GM18511 (cell line): ENCODE measurements at regions not wholly inside any gene's neighbourhood (a gene's known extent, or its start where the extent isn't known, plus 50 kb on each side); places are given as distances from the start of the nearest gene placed in this dataset.
A peak's percentile ranks its signal among the peaks of the same experiment; 100 is the strongest.
"Not testable (repeated sequence)": the region's sequence is repeated elsewhere in the genome, so short reads cannot be mapped to it uniquely, and the experiment has no call there.

ENCODE experiments used
- ATAC-seq: cut with Tn5 transposase; IDR thresholded peaks from one replicate; pipeline ENCODE4 v1.9.1; 2021; ENCODE audit warnings: mild to moderate bottlenecking, moderate library complexity; ENCODE audit not compliant: unreplicated experiment

DNA sequence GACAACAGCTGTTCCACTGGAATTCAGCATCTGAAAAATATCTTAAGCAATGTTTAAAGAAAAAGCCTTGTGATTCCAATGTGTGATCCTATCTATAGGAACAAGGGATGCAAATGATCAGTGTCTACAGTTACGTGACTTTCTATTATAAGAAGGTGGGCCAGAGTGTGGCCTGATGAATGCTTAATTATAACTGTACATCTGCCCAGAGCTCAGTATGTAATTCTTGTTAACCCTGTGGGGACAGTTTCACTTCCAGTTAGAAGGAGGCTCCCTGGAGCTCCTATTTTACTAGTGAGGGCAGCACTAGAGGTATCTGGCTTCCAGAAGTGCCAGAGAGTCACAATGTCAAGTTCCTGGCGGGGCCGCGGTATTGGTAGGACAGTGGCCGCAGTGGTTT lies 288.5 kb downstream of the USP46 start:
- no peak for ATAC-seq

DNA sequence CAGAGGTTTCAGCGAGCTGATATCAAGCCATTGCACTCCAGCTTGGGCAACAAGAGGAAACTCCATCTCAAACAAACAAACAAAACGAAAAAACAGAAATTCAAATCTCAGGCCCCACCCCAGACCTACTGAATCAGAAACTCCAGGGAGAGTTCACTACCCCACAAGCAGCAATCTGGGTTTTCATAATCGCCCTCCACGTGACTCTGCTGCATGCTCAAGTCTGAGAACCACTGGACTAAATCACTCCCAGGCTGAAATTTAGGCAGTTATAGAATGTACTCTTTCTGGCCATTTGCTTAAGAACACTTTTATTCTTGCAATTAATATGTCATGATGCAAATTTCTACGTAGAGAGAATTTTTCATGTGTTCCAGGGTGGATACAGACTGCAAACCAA lies 287.3 kb downstream of the USP46 start:
- no peak for ATAC-seq

DNA sequence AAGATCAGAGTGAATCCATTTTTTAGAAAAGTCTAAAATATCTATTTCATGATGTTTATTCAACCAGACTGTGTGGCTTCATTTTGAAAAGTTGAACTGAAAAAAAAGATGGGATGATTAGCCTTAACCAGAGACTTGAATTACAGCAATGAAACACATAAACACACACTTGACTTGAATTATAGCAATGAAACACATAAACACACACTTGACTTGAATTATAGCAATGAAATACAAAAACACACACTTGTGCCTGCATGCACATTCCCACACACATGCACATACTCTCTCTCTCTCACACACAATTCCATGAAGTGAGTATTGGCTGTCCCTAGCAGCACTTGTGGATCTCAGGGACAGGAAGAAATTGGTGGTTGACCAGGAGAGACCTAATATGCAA lies 286.8 kb downstream of the USP46 start:
- no peak for ATAC-seq

DNA sequence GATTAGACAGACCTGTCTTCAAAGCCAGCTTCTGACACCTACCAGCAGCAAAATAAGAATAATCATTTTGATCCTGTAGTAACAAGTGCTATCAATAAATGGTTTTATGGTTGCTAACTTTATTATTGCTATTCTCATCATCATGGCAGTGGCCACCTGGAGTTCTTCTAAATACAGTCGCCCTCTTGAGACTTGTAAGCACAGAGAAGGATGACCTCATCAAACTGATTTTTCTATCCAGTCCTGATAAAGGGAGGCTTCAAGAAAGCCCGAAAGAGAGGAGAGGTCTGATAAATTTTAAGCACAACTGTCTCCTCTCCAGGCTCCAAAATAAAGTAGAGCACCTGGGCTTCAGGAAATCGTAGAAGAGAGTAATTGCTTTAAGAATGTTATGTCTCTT lies 286.4 kb downstream of the USP46 start:
- ATAC-seq: no peak

DNA sequence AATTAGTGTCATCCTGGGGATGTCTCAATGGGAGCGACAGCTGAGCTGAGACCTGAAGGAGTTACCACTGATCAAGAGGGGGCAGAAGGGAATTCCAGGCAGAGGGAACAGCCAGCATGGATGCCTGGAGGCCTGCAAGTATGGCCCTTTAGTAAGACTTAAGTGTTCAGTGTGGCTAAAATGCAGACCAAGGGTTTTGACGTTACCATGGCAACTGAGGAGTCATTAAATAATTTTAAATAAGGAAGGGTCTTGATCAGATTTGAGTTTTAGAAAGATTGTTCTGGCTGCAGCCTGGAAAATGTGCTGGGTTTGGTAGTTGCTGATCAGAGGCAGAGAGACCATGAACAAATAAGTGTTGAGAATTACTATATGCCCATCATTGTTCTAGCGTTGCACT lies 285.5 kb downstream of the USP46 start:
- ATAC-seq: no peak

DNA sequence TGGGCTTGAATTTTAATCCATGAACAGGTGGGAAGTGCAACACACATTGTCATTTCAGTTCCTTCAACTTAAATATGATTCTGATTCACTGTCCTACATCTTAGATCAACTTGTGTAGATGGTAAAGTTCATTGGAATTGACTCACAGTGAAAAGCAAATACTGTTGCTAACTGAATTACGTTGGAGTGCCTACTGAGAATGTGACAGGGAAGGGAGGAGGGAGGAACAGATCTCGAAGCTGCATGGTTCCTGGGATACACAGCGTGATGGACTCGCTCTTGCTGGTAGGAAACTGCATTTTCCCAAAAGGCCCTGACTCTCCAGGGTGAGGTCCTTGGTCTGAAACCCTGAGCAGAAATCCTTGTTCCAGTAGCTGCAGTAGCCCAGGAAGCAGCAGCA lies 284.2 kb downstream of the USP46 start:
- ATAC-seq: no peak

DNA sequence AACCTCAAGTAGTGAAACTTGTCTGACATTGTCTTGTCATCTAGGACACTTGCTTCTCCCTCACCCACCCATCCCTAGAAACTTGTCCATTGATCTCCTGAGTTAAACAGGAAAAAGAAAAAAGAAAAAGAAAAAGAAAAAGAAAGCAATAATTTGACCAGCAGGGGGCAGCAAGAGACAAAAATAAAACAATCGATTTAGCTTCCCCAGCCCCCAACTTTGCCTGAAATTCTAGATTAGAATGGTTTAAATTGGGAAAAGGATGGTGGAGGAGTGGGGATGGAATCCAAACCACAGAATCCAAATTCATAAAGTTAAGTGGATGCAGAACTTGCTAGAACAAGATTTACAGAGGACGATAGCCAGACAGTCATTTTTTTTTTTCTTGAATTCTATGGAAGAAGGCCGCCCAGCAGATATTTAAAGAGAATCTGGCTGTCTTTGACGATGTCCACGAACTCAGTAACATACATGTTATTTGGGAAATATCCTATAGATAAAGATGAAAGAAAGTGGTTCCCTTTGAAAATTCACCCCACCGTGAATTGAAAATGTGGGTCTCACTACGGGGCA lies 282.9 kb downstream of the USP46 start:
- no peak for ATAC-seq

DNA sequence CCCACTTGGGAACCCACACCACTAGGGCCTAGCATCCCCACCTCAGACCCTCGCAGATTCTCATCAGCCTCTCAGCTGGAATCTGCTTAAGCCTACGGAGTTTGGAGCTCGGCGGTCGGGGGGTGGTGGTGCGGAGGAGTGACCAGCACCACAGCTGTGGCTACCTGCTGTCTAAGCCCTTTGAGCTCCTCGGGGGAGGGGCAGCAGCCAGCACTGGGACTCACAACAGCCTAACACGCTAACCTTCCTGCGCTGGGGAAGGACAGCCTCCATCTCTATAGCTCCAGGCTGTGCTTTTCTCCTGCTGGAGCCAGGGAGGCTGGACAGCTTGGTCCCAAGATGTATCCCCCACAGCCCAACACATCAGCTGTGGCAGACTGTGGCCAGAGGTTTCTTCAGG lies 281.5 kb downstream of the USP46 start:
- ATAC-seq: no peak

DNA sequence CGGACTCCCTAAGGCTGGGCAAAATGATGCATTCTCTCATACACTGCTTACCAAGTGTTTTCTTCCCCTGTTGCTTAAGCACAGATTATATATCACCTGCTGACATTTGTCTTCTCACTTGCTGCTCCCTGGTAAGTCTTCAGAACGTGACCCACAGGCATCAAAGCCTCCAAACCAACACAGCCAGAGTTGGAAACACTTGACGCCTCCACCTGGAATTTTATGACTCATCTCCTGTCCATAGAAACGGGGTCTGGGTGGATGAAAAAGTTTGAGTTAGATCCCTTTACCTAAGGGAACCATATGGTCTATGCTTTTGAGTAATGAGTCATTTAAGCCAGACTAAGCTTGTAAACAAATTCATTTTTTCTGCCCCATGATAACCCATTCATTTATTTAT lies 251.6 kb downstream of the USP46 start:
- no peak for ATAC-seq

DNA sequence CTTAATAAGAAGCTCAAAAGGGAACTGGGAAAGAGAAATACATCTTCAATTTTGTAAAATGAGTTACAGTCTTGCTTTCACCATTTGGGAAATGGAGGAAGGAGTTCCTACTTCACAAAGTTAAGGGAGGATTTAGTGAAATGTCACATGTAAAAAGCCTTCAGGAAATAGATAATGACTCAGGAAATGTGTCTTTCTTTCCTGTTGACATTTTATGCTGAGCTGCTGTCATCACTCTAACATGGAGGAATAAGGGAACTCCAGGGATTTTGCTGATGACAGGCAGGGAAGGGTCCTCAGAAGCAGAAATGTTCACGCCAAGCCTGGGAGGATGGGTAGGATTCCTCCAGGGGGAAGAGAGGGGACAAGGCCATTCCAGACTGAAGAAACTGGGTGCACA lies 251.1 kb downstream of the USP46 start:
- ATAC-seq: no peak

DNA sequence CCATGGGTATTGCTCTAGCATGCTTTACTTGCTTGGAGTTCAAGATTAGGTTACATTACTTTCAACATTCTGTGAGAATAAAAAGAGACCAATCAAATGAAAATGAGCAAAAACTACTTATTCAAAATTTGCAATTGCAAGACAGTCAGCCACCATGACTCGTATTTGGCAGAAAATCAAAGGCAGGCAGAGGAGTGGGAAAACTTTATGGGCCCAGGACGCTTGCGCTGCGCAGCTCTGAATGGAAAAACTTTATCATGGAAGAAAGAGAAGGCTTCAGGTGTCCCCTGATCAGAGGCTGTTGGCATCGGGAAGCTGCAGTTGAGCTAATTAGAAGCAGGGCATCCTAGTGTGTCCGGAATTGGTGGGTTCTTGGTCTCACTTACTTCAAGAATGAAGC lies 250.6 kb downstream of the USP46 start:
- no peak for ATAC-seq

DNA sequence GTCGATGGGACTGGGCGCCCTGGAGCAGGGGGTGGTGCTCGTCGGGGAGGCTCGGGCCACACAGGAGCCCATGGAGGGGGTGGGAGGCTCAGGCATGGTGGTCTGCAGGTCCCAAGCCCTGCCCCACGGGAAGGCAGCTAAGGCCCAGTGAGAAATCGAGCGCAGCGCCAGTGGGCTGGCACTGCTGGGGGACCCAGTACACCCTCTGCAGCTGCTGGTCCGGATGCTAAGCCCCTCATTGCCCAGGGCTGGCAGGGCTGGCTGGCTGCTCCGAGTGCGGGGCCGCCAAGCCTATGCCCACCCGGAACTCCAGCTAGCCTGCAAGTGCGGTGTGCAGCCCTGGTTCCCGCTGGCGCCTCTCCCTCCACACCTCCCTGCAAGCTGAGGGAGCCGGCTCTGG lies 249.3 kb downstream of the USP46 start:
- ATAC-seq: not testable (repeated sequence)

DNA sequence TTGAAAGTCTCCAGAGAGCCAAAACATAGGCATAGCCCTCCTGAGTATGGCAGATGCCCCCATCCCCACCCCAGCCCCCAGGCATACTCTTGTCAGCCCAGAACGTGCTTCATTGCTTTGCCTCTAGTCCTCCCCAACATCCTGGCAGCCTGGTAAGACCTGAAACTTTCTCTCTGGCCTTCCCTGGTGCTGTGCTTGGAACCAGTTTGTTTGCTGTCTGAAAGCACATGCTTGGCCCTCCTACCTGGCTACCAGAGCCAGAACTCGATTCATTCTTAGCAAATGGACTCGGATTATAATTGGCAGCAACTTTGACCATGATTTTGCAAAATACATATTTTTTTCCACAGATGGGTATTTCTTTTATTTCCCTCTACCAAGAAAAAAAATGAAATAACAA lies 248.1 kb downstream of the USP46 start:
- no peak for ATAC-seq

DNA sequence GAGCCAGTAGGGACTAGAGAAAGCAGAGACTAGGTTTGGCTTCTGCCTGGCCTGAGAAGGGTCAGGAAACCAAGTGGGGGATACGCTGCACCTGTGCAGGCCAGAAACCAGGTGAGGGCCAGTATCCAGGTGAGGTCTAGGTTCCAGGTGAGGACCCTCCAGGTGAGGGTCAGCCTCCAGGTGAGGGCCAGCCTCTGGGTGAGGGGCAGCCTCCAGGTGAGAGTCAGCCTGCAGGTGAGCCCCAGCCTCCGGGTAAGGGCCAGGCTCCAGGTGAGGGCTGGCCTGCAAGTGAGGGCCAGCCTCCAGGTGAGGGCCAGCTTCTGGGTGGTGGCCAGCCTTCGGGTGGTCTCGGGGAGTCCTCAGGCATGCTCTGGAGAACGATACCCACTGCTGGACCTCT lies 238.8 kb downstream of the USP46 start:
- ATAC-seq: no peak

DNA sequence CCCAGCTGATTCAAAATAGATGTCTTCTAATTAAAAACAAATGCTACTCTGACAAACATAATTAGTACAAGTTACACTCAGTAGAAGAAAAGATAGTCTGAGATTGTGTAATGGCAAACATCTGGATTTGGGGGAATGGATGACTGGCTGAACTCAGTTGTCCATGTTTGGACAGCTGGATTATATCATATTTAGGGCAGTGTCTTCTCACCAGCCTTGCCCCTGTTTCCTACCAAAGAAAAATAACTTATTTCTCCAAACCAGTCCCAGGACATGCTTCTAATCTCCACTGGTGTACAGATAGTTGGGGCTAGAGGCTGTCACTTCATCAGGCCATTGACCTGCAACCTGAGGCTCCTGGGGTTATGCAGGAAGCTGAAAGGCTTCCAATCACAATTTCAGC lies 237.3 kb downstream of the USP46 start:
- ATAC-seq: no peak

DNA sequence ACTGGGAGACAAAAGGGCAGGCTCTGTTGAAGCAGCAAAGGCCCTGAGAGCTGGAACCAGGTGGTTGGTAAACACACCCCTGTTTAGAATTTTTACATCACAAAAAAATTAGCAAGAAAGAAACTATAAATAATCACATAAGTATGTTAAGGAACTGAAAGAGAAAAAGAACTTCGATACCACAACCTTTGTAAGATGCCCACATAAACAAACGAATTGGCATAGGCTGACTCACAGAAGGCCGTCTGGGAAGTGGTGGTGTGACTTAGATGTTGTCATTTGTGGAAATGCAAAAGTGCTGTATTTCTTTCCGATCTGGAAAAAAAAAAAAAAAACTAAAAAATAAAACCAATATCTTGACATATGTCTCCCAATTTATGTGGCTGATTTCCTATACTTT lies 235.1 kb downstream of the USP46 start:
- ATAC-seq: peak; percentile 65

DNA sequence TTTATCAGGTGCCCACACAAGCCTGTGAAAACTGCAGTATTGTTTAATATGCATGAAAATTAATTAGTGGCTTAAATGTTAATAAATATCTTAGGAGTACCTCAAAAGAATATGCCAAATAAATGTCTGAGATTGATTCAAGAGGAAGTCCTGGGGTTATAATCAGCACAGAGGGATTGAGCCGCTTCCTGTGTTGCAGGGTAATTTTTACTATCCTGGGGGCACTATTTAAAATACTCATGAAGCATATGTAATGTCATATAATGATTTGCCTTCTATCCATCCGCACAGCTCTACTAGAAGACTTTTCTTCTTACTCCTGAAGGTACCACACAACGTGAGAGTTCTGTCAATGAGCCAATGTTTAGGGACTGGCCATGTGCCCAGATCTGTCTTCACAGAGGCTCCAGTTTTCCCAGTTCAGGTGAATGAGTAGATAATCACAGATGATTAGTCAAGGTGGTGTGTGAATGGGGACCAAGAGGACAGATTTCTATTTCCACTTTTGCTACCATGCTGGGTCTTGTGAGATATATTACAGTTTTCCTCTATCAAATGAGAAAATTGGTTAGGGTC lies 233.3 kb downstream of the USP46 start:
- no peak for ATAC-seq

DNA sequence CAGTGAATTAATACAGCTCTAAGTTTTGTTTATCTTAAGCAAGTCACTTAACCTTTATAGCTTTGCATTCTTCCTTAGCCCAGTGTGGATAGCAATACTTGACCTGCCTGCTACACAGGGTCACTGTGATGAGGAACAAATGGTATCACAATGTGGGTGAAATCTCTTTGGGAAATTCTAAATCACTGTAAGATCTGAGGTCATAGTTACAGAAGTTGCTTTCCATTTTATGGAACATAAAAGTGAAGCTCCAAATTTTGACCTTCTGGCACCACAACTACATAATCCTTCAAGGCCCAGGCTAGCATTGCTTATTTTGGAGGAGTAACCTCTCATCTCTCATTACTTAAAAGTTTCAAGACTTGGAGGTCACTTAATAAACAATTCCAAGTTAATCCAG lies 227.7 kb downstream of the USP46 start:
- no peak for ATAC-seq

DNA sequence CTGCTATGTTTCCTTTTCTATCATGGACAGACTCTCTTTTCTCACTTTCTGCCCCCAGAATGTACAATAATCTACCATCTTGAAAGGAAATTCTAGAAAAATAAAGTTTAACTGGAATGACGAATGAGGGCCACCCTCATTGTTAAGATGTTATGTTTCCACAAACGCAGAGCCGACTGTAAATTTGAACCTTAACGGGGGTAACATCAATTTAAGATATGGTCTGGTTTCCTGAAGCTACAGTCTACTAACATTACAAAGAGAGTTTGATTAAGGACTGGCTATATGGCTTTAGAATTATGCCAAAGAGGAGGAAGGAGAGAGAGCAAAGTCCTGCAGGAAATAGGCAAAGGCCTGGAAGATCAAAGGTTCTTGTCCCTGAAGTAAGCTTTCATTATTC lies 227.2 kb downstream of the USP46 start:
- ATAC-seq: no peak

DNA sequence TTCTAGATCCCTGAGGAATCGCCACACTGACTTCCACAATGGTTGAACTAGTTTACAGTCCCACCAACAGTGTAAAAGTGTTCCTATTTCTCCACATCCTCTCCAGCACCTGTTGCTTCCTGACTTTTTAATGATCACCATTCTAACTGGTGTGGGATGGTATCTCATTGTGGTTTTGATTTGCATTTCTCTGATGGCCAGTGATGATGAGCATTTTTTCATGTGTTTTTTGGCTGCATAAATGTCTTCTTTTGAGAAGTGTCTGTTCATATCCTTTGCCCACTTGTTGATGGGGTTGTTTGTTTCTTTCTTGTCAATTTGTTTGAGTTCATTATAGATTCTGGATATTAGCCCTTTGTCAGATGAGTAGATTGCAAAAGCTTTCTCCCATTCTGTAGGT lies 216.6 kb downstream of the USP46 start:
- ATAC-seq: not testable (repeated sequence)

DNA sequence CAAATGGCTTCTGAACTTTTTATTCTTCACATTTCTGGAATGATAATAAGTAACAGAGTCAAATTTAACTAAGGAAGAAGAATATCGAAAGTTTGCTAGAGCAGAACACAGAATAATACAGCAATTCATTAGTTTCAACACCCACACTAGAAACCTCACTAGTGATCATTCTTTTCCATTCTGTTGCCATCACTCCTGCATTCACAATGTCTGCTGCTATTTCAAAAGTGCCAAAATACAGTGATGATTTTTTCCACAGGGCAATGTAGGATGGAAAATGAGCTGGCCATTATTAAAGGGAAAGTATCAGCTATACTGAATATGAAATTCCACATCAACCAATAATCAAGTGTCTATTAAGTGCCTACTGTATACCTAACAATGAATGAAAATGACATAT lies 186.7 kb downstream of the USP46 start:
- no peak for ATAC-seq

DNA sequence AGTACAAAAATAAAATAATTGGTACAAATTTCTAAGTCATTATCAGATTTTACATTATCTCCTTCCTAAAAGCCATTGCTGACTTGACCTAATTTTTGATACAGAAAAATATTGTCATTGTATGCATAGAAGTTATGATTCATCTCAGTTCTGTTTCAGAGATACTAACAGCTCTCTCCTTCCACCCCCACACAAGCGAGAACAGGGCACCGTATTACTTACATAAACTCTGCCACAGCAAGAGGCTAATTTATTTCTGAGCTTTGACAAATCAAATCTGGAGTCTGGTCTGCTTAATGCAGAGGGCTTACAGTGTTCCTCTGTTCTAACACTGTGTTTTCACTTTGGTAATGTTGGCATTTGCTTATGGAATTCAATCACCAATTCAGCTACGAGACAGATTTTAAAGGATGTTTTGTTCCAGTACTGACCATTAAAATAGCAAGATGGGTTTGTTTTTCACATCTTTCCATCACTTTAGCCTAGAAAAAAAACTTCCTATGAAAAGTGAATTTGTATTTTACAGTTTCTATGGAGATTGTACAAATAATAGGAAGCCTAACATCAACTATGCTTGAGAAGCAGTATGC lies 181.8 kb downstream of the USP46 start:
- no peak for ATAC-seq
